K562 (cell line): ENCODE measurements at regions not wholly inside any gene's neighbourhood (a gene's known extent, or its start where the extent isn't known, plus 50 kb on each side); places are given as distances from the start of the nearest gene placed in this dataset.

Experiments
- ATAC-seq: fragments of 200-7000 bp; cut with Tn5 transposase; 3 replicates; pipeline ENCODE4 v1.9.1; 2020; ENCODE audit warnings: moderate library complexity
- BruUV-seq: library from RNA; stranded (reverse); fragments of 400-500 nt; replicated peaks from 2 replicates; lab custom pipeline; 2021; lab: Mats Ljungman, UMichigan
- CTCF ChIA-PET: fragments of 300-600 bp; formaldehyde crosslinking; extraction: SDS; loops from one replicate; lab custom pipeline; 2021; ENCODE audit warnings: low intra/inter-chr PET ratio; lab: Yijun Ruan, JAX
- POLR2A ChIA-PET: fragments of 300-600, 350-650 bp; sonication (Branson Sonifier 250); formaldehyde crosslinking; extraction: SDS; loops from one replicate; lab custom pipeline; 2021; ENCODE audit warnings: antibody characterized with exemption, inconsistent platforms; lab: Yijun Ruan, JAX
- DNase-seq, 4 experiments: peaks; one replicate each; pipeline versions ENCODE4 v3.0.0 to v3.0.0-alpha.2; 2011 to 2018; ENCODE audit warnings: low spot score in 3 of 4, mixed read lengths in 3 of 4; ENCODE audit errors: extremely low read depth in 1 of 4
- FAIRE-seq: peaks from 2 replicates; lab custom pipeline; 2011; peaks lifted over from hg19 to GRCh38; lab: Jason Lieb, UNC
- H2AFZ ChIP-seq: 2 replicates; pipeline ENCODE4 v1.6.0; 2011; ENCODE audit warnings: low read depth, low read length, control low read depth, inconsistent platforms
- H3K27ac ChIP-seq: fragments of 200-600 bp; 3 replicates; pipeline ENCODE4 v1.8.0; 2011; ENCODE audit warnings: low read depth, mild to moderate bottlenecking, control low read depth, inconsistent platforms, low read length, moderate library complexity, mixed read lengths; ENCODE audit errors: extremely low read depth
- H3K27me3 ChIP-seq, 2 experiments: fragments of 300-600 bp in 1 of 2; 2 replicates in 1 of 2; 3 replicates in 1 of 2; pipeline versions ENCODE4 v1.6.0 to v1.8.0; 2011; ENCODE audit warnings: inconsistent platforms in 2 of 2, low read length in 2 of 2, mild to moderate bottlenecking in 1 of 2, mixed read lengths in 1 of 2, moderate library complexity in 1 of 2; ENCODE audit not compliant: control insufficient read depth in 2 of 2, insufficient read depth in 2 of 2
- H3K36me3 ChIP-seq: fragments of 300-600 bp; 3 replicates; pipeline ENCODE4 v1.8.0; 2011; ENCODE audit warnings: mild to moderate bottlenecking, low read length, inconsistent platforms; ENCODE audit not compliant: control insufficient read depth, insufficient read depth
- H3K4me1 ChIP-seq, 2 experiments: fragments of 200-600 bp in 1 of 2; replicated peaks in 1 of 2; 2 replicates in 1 of 2; 3 replicates in 1 of 2; pipeline versions ENCODE4 v1.5.1 to v1.8.0; 2011; ENCODE audit warnings: inconsistent platforms in 2 of 2, low read length in 2 of 2, mild to moderate bottlenecking in 1 of 2, mixed read lengths in 1 of 2, moderate library complexity in 1 of 2; ENCODE audit not compliant: control insufficient read depth in 2 of 2, insufficient read depth in 2 of 2
- H3K4me2 ChIP-seq: 2 replicates; pipeline ENCODE4 v1.6.1; 2011; ENCODE audit warnings: low read length, control low read depth, inconsistent platforms, mixed read lengths; ENCODE audit not compliant: insufficient read depth
- H3K4me3 ChIP-seq: fragments of 200-600 bp; sonication (generic), shearing (Covaris generic); 2 replicates; pipeline ENCODE4 v1.5.1; 2016; ENCODE audit warnings: control low read depth, inconsistent platforms
- H3K79me2 ChIP-seq: fragments of 200-600 bp; 3 replicates; pipeline ENCODE4 v1.8.0; 2011; ENCODE audit warnings: low read length, inconsistent platforms; ENCODE audit not compliant: control insufficient read depth, insufficient read depth
- H3K9ac ChIP-seq, 2 experiments: 2 replicates each; pipeline versions ENCODE4 v1.6.0 to v1.6.1; 2011; ENCODE audit warnings: low read depth in 2 of 2, low read length in 2 of 2, control low read depth in 1 of 2, inconsistent platforms in 1 of 2, mild to moderate bottlenecking in 1 of 2, mixed read lengths in 1 of 2; ENCODE audit not compliant: insufficient read depth in 1 of 2
- H3K9me1 ChIP-seq: one replicate; pipeline ENCODE4 v1.6.0; 2011; ENCODE audit warnings: inconsistent platforms, mild to moderate bottlenecking, low read length, moderate library complexity; ENCODE audit not compliant: control insufficient read depth, insufficient read depth
- H3K9me3 ChIP-seq: replicated peaks from 2 replicates; pipeline ENCODE4 v1.5.1; 2011; ENCODE audit warnings: low read depth, low read length, inconsistent platforms; ENCODE audit not compliant: control insufficient read depth, insufficient read depth
- H4K20me1 ChIP-seq: replicated peaks from 2 replicates; pipeline ENCODE4 v1.6.1; 2011; ENCODE audit warnings: low read length, inconsistent platforms, mixed read lengths; ENCODE audit not compliant: control insufficient read depth, insufficient read depth
- CREM ChIP-seq: IDR thresholded peaks from 2 replicates; pipeline ENCODE4 v1.6.1; 2014; ENCODE audit warnings: antibody characterized with exemption, low read depth
- EGR1 ChIP-seq: fragments of 450-650 bp; conservative IDR thresholded peaks from 2 replicates; pipeline ENCODE4 v1.6.1; 2017; ENCODE audit warnings: mild to moderate bottlenecking
- FOXA3 ChIP-seq, 2 experiments: fragments of 450-650 bp in 1 of 2; sonication (generic) in 1 of 2; formaldehyde crosslinking; IDR thresholded peaks in 1 of 2; conservative IDR thresholded peaks in 1 of 2; 2 replicates each; pipeline versions ENCODE4 v1.4.0 to v1.8.0; 2020 to 2022; ENCODE audit warnings: mild to moderate bottlenecking in 2 of 2, missing genetic modification reagents in 1 of 2
- FOXJ2 ChIP-seq: fragments of 200-800 bp; sonication (Bioruptor generic); IDR thresholded peaks from 2 replicates; pipeline ENCODE4 v1.6.1; 2016; ENCODE audit warnings: missing genetic modification characterization, missing compliant biosample characterization
- GTF3C2 ChIP-seq: IDR thresholded peaks from 3 replicates; pipeline ENCODE4 v1.6.1; 2011; ENCODE audit warnings: borderline replicate concordance, mild to moderate bottlenecking, moderate library complexity; ENCODE audit not compliant: insufficient read length; ENCODE audit errors: extremely low read depth
- NKRF ChIP-seq: fragments of 450-650 bp; IDR thresholded peaks from 2 replicates; pipeline ENCODE4 v1.6.1; 2016; ENCODE audit warnings: borderline replicate concordance
- PHF20 ChIP-seq: fragments of 450-650 bp; IDR thresholded peaks from 2 replicates; pipeline ENCODE4 v1.6.1; 2018; ENCODE audit not compliant: partially characterized antibody
- RBM25 ChIP-seq: fragments of 200-400 bp; formaldehyde crosslinking; IDR thresholded peaks from 2 replicates; pipeline ENCODE4 v1.6.1; 2018; ENCODE audit warnings: low read length, low read depth, moderate library complexity; ENCODE audit not compliant: severe bottlenecking
- ZBTB8A ChIP-seq: fragments of 450-650 bp; IDR thresholded peaks from 2 replicates; pipeline ENCODE4 v1.6.1; 2018; ENCODE audit warnings: mild to moderate bottlenecking, moderate library complexity; ENCODE audit not compliant: partially characterized antibody
- ZC3H8 ChIP-seq: fragments of 450-650 bp; IDR thresholded peaks from 2 replicates; pipeline ENCODE4 v1.6.1; 2017
- ZNF146 ChIP-seq: IDR thresholded peaks from one replicate; pipeline ENCODE4 v1.6.1; 2018; ENCODE audit warnings: missing compliant biosample characterization; ENCODE audit not compliant: unreplicated experiment
- ZNF280A ChIP-seq: fragments of 450-650 bp; IDR thresholded peaks from 2 replicates; pipeline ENCODE4 v1.6.1; 2018; ENCODE audit warnings: mild to moderate bottlenecking, low read depth; ENCODE audit not compliant: partially characterized antibody
- ZNF511 ChIP-seq: sonication (generic); formaldehyde crosslinking; IDR thresholded peaks from 2 replicates; pipeline ENCODE4 v1.8.0; 2022; ENCODE audit warnings: mild to moderate bottlenecking, missing genetic modification reagents
- ZNF696 ChIP-seq: fragments of 250-450 bp; sonication (Bioruptor Pico); conservative IDR thresholded peaks from 2 replicates; pipeline ENCODE4 v1.4.0; 2020; ENCODE audit warnings: mild to moderate bottlenecking, moderate library complexity
- WGBS: fragments of 100-300 bp; shearing (Covaris generic); methylation state at CpG from one replicate; pipeline ENCODE4 v1.1.6; 2016; ENCODE audit warnings: low coverage, mixed read lengths; ENCODE audit not compliant: insufficient coverage; ENCODE audit errors: missing lambda C conversion rate; 5-methylcytosine and 5-hydroxymethylcytosine counted together
- in situ Hi-C: fragments of 300-500 bp; cut with MboI; formaldehyde crosslinking; loops from 4 replicates; pipeline ENCODE4 v1.15.0; 2018; ENCODE audit warnings: inconsistent platforms, mixed read lengths
- intact Hi-C: fragments of 100-400 bp; cut with micrococcal nuclease; formaldehyde crosslinking; loops from 2 replicates; pipeline ENCODE4 v1.14.2; 2022

- WGBS, result 4% methylated on average over 3 of the region's 3 CpGs
- TF ChIP-seq ZC3H8 (no peak), ZNF696 (no peak), ZBTB8A (no peak), ZNF146 (CRISPR knock-in tag) (no peak), ZNF511 (CRISPR knock-in tag) (no peak), GTF3C2 (no peak), NKRF (no peak), FOXJ2 (no peak), ZNF280A (no peak), CREM (no peak), RBM25 (no peak), PHF20 (no peak), FOXA3 (CRISPR knock-in tag; conservative IDR thresholded peaks at IDR 0.05 in 1 of 2, IDR thresholded peaks at IDR 0.05 in 1 of 2) (no peak), EGR1 (no peak)
Observed at GRCh38 chr2:147679191-147679954, 165.5 kb upstream of the ACVR2A start.

More at GRCh38 chr2:147679191-147679954, 165.5 kb upstream of the ACVR2A start:
- no peaks in the 10 kb centered on the region for H4K20me1 ChIP-seq
- H3K9me3 ChIP-seq, result no peaks in the 10 kb centered on the region
- H3K27ac ChIP-seq, result no peak overlapping the region
- DNase-seq, result no peak
- no peaks in the 10 kb centered on the region for H3K4me1 ChIP-seq
- intact Hi-C loops (no loop called here), in situ Hi-C loops (no loop called here)
- no peak overlapping the region for H2AFZ ChIP-seq
- FAIRE-seq, result no peak
- no peak overlapping the region for H3K4me3 ChIP-seq
- no peak overlapping the region for H3K9ac ChIP-seq
- no TSS peak for BruUV-seq
- ATAC-seq, result no peak
- POLR2A ChIA-PET, result no interaction called here
- H3K79me2 ChIP-seq, result no peaks in the 10 kb centered on the region
- CTCF ChIA-PET, result no interaction called here
- H3K4me2 ChIP-seq, result no peak overlapping the region
- no peaks in the 10 kb centered on the region for H3K27me3 ChIP-seq
- no peaks in the 10 kb centered on the region for H3K36me3 ChIP-seq
- no peaks in the 10 kb centered on the region for H3K9me1 ChIP-seq
